Ureter (tissue), 1 donor: ENCODE measurements at regions not wholly inside any gene's neighbourhood (a gene's known extent, or its start where the extent isn't known, plus 50 kb on each side); places are given as distances from the start of the nearest gene placed in this dataset.
"Not testable (repeated sequence)": the region's sequence is repeated elsewhere in the genome, so short reads cannot be mapped to it uniquely, and the experiment has no call there.

Experiments used
- DNase-seq: peaks from one replicate; pipeline ENCODE4 v3.0.0-alpha.2; 2020; ENCODE audit warnings: low spot score
- donor health status: DM: yes; HTN: yes; CAD: no.

DNA sequence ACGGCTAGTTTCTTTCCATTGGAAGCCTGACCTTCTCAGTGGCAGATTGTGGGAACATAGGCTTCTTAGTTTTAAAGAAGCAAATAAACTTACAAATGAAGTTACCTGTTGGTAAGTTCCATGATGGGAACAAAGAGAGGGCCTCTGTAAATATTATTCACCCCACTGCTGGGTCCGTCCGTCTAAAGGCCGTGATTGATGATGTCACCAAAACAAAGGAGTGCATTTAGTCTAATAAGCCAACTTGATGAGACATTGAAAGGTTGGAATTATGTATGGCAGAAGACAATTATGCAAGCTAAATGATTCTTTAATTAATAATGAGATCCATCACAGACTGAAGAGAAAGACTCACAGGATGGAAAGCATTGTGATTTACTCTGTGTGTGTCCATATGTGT is 1091.9 kb upstream of the FANCL start:
- DNase-seq: no peak

DNA sequence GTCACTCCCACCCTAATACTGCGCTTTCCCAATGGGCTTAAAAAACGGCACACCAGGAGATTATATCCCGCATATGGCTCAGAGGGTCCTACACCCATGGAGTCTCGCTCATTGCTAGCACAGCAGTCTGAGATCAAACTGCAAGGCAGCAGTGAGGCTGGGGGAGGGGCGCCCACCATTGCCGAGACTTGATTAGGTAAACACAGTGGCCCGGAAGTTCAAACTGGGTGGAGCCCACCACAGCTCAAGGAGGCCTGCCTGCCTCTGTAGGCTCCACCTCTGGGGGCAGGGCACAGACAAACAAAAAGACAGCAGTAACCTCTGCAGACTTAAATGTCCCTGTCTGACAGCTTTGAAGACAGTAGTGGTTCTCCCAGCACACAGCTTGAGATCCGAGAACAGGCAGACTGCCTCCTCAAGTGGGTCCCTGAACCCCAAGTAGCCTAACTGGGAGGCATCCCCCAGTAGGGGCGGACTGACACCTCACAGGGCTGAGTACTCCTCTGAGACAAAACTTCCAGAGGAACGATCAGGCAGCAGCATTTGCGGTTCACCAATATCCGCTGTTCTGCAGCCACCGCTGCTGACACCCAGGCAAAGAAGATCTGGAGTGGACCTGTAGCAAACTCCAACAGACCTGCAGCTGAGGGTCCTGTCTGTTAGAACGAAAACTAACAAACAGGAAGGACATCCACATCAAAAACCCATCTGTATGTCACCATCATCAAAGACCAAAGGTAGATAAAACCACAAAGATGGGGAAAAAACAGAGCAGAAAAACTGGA is 1085.6 kb upstream of the FANCL start:
- DNase-seq: not testable (repeated sequence)

DNA sequence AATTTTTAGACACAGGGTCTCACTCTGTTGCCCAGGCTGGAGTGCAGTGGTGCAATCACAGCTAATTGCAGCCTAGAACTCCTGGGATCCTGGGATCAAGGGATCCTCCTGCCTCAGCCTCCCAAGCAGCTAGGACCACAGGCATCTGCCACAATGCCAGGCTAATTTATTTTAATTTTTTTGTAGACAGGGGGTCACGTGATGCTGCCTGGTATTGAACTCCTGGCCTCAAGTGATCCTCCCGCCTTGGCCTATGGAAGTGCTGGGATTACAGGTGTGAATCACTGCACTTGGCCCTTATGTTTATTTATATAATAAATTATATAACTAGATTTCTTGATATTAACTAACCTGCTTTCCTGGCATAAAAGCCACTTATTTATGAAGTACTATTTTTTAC is 1081.7 kb upstream of the FANCL start:
- DNase-seq: no peak

DNA sequence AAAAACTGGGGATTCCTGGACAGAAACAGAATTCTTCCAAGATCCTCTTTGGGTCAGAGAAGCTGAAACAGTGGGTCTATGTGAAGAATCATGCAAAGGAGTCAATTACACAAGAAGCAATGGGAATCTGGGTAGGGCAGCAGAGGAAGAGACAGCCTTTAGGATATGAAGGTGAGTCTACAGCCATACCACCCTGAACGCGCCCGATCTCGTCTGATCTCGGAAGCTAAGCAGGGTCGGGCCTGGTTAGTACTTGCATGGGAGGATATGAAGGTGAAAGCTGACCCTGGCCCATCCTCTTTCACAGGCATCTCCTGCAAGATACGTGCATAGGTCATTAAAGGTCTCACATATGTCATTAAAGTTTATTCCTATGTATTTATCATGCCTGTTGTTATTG is 1080.9 kb upstream of the FANCL start:
- no peak for DNase-seq

DNA sequence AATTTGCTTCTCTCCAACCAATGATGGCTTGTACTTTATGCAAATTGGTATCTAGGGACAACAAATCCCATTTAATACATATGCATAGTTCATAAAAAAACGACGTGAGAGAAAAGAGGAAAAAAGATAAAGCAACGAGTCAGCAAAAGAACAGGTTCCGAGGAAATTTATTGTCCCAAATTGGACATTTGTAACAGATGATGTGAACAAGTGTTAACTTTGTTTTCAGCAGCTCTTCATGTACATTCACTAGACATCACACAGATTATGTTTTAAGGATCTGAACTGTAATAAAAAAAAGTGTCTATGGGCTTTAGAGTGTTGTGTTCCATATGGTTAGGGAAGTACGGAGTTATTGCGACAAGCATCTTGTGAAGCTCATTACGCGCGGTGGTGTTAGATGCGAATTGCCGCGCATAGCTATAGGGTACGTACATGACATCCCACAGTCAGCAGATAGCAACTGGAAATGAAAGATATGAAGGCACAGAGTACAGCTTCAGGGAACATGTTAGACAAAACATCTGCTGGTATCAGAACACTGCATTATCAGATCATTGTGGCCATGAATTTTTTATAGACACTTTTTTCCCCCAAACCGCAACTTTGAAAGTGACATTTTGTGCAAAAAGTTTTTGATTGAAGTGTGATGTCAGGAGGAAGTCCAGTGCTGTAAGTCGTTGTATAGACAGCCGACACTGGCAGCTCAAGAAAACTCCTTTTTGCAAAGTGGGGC is 1073.1 kb upstream of the FANCL start:
- no peak for DNase-seq

DNA sequence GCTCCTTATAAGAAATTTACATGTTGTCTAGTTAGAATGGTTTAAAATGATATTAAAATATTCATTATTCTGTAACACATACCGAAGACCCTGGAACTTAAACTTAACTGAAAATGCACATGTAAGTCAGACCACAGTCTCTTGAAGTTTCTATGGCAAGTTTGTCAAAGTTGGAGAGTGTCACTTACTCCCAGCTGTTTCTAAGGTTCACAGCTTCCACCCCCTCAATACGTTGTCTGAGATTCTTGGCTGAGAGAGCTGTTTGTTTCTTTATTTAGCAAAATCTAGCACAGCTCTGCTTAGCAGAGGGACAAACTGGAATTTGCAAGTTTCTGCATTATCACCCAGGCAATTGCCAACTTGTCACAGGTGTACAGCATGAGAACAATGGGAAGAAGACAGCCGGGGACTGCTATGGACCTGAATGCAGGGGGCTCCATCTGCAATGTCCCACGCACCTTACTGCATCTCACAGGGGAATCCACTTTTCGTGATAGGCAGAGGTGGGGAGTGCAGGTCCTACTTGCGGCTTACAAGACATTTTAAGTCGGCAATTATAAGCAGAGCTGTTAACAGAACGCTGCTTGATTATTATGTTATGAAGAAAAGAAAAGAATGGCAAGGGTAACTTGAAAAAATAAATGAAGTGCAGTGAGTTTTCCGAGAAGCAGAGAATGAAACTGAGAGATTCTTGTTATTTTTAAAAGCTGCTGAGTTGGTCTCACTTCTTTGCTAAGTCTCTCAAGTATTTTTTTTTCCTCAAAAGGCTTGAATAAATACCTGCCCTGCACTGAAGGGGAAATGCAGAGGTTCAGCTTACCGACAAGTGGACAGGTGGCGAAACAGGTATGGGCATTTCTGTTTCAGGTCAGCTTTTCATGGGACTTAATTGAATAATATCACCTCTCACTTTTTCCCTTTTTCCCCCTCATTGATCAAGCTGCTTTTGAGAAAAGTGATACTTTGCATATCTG is 1072.1 kb upstream of the FANCL start:
- DNase-seq: no peak

DNA sequence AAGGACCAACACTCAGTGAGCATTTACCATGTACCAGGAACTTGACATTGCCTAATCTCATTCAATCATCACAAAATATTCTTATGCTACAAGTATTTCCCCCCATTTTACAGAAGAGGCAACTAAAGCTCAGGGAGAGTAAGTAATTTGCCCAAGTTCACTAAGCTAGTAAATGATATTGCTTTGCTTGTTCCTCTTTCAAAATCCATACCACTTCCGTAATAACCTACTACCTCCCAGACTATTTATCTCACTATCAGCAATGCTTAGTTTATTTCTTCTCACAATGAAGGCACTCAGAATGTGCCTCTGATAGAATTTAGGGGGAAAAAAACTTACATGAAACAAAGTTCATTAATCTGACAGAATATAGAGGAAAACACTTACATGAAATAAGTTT is 1070.9 kb upstream of the FANCL start:
- no peak for DNase-seq

DNA sequence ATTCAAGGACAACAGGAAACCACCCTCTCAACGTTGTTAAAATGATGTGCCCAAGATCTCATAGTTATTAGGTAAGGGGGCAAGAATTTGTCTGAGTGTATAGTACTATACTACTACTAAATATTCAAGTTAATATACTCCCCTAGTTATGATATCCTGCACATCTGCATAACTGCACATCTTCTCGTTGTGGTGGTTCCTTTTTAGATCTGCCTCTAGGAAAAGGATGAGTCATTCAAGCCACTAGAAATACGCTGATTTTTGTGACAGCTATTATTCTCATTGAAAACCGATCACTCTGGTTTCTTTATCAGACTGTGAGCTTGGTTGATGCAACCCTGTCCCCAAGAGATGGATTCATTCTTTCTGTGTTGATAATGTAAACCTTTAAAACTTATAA is 1067.0 kb upstream of the FANCL start:
- DNase-seq: no peak

DNA sequence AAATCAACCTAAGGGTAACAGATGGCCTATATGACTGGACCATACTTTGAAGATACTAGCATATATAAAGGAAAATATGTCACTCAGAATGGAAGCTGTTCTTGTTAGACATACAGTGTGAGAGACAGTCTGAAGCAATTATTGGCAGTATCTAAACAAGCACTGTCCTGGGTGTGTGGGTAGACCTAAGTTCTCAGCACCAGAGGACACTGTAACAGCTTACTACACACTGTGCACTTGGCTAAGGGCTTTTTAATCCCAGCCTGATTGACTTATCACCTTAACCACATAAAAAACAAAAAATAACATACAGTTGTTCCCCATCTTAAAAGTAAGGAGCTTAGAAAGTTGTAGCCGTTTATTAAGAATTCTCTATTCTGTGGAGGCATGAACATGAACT is 1066.1 kb upstream of the FANCL start:
- no peak for DNase-seq

DNA sequence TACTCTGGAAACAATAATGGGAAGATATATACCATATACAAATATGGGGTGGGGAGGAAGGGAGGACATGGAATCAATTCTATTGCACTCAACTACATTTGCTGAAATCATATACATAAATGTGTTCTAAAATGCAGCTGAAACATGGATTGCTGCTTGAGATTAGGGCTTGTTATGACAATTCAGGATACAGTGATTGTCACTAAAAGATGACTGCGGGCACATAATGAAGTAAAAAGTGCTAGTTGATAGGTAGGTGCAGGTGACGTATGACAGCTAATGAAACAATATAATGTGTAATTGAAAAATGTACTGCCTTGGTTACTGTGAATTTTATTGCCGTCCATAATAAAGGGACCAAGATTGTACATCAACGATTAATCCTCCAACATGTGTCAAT is 1062.1 kb upstream of the FANCL start:
- DNase-seq: no peak

DNA sequence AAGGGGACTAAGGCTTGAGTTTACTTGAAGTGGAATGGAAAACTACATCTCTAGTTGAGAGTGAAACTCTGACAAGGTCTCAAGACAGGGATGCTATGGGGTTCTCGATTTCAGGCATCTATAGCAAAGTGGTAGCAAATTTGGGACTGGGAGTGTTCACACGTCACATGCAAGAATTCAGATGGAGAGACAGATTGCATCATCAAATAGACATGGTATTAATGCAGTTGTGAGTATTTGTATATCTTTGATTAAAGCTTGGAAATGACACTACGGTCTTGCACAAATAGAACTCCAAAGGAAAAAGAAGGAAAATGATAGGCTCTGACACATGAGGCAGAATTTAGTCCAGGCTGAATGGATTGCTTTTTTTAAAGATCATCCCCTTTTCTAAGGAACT is 1061.6 kb upstream of the FANCL start:
- no peak for DNase-seq

DNA sequence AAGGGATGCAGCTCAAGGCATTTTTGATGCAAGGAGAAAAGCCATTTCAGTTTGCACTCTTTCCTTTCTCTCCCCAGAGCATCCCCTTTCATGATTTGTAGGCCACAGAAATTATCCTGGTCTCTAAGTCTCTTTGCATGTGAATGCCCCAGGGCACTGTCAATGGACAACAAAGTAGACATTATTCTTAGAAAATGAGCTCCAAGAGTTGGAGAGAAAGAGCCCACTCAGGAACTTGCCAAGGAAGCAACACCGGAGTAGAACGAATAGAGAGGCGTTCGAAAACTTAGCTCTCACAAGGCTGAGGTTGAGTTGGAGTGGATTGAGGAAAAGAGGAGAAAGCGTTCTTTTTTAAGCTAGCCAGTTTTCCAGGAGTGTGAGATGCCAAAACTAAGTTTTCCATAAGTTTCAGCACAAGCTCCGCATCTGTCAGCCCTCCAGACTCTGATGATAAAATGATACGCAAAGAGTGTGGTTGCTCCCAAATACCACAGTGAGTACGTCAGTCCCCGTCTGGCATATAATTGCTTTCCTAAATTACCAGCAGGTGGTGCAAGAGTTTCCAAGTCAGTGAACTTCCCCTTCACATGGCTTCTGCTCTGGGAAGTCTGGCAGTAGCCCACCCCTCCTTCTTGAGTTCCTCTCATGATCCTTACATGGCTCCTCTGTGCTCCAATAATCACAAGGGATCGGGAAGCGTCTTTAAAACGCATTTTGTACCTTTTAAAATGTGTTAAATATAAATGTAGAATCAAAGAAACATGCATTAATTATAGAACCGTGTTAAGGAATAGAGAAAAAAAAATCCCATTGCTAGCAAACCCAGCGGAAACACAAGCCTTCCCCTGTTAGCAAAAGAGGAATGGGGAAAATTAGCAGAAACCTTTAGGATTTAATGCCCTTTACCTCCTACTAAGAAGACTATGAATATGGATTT is 1060.6 kb upstream of the FANCL start:
- peak; percentile 44 for DNase-seq

DNA sequence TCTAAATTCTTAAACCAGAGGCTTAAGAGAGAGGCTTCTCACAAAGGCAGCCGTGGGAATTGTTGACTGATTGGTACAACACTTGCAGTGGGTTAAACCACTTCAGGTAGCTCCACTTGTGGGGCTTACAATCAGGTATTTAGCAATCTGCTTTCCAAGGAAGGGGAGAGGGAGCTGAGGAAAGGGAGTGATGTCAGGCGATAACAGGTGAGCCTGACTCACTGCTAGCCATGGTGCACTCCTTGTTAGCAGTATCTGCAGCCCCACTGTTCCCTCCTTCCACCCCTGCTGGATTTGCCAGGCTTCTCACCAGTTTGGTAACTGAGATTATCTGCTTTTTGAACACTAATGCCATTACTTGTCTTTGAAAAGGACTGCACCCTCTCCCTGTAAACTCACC is 1056.7 kb upstream of the FANCL start:
- no peak for DNase-seq

DNA sequence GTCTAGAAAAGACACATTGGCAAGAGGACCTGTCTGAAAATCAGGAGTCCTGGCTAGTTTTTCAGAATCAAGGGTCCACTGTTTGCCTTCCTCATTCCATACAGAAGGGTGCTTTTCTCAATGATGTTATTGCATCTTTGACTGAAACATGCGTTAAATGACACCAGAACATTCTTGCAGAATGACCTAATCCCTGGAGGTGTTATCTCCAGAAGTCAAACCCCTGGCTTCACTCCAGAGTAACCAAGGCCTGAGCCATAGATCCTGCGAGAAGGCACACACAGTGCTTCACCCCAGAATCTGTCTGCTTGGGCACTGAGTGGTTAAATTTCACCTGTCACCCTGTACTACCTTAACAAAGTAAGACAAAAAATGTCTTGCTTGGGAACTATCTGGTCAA is 1055.2 kb upstream of the FANCL start:
- no peak for DNase-seq

DNA sequence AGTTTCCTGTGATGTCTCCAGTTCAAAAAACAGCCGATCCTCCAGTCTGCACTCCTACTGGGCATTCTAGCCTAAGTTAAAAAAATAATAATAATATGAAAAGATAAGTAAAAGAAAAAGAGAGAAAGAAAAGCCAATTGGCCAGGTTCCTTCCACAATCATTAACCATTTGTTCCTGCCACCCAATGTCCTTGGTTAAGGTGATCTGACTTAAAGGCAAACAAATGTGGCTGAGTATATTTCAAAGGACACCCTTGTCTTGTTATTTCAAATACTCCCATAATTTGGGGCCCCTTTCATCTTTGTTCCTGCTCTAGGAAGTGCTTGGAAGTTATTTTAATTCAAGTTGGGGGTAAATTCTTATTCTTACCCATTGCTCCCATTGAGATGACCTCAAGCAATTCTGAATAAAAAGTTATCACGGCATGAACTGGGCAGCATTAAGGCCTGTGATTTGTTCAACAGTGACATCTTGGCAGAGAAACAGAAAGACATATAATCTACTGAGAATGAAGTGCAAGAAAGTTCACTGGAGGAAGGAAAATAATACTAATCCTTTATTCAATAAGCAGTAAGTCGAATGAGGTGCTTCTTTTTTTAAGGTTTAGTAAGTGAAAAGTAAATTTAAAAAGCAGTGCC is 1054.5 kb upstream of the FANCL start:
- DNase-seq: no peak

DNA sequence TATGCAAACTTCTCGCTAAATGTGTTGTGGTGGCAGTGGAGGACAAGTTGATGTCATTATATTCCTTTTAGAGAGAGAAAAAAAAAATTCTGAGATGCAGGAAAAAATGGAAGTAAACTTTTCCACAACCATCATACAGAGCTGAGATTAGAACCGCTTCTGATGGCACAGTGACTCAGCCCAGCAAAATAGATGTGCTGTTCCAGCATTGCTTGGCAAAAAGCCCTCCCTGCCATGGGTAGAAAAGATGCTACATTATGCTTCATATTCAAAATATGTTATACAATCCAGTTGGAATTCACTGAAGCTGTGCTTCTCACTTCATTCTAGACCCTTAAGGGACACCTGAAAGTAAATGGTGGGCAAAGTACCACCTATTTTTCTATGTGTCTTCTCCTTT is 1047.6 kb upstream of the FANCL start:
- DNase-seq: no peak

DNA sequence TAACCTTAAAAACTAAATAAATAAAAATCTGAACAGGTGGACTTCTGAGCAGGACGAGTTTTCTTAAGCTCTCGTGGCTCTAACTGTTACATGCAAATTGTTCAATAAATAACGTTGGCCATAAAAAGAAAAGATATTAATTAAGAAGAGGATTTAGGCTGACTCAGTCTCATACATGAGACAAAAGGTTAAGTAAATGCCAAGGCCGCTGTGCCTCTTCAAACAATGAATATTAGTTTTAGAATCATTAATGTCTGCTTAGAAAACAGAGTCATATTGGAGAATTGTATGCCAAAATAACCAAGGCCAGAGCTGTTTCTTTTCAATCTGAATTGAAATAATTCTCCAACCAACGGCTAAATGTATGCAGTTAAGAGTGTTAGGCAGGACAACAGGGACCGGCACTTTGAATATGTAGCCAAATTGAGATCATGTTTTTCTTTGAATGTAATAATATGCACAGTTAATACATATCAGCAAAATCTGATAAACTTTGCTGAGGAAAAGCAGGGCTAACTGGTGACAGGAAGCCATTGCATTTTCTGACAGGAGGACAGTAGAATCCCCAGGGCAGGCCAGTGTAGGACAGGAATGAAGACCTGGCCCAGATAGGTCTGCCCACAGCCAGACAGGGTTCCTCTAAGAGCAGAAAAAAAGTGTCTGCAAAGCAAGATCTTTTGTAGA is 1041.4 kb upstream of the FANCL start:
- DNase-seq: no peak

DNA sequence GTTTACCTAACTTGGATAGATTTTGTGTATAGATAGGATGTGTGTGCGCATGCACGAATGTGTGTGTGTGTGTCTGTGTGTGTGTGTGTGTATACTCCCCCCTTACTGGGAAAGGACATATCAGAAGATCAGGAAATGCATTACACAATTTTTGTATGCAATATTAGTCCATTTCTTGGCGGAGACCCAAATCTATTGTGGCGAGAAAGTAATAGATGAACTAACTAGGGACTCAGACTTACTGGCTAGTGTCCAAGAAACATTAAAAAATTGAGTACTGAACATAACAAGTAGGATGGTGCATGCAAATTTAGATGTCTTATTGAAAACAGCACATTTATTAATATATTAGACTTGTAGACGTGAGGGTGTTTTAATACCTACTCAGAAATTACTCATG is 1036.5 kb upstream of the FANCL start:
- no peak for DNase-seq

DNA sequence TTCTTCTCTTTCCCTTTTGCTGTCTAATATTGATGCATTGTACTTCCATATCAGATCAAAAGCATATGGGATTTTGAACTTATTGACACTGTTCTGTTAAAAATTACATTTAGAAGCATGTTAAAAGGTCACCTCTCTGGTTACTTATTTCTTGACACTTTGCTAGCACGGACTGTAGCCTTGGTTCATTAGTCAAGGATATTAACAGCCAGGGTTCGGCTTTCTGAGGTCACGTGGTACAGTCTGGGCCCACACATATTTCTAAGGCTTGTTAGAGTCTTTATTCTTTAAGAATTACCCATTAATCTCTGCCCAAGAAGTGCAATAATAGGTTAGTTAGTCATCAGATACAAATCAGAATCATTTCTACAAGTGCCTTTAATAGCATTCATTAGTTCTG is 1035.8 kb upstream of the FANCL start:
- DNase-seq: no peak

DNA sequence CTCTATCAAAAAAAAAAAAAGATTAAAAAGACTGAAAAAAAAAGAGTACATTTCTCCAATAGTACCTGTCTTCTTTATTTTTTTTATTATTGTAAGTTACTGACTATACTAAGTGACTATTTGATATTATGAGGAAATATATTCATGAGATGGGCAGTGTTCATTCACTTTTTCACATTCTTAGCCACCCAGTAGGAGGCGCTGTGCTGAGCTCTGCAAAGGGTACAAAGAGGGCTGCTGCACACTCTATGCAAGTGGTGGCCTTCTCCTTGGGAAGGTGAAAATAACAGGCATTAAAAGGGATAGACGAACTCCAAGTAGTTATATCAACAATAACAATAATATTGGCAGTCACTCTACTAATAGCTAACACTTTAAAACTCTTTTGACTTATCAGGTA is 1034.9 kb upstream of the FANCL start:
- DNase-seq: no peak
